ENCODE measurements at regions not wholly inside any gene's neighbourhood (a gene's known extent, or its start where the extent isn't known, plus 50 kb on each side); places are given as distances from the start of the nearest gene placed in this dataset.
"Not testable (repeated sequence)": the region's sequence is repeated elsewhere in the genome, so short reads cannot be mapped to it uniquely, and the experiment has no call there.

GRCh38 chr4:66482186-66482585 lies 811.9 kb upstream of the EPHA5 start:
- DNase-seq (ENCODE audit: low read depth in 2 of 2, low spot score in 1 of 2), result no peak

GRCh38 chr4:66475596-66475995 lies 805.3 kb upstream of the EPHA5 start:
- DNase-seq (ENCODE audit: low read depth in 2 of 2, low spot score in 1 of 2), result no peak

GRCh38 chr4:66465111-66465510 lies 794.8 kb upstream of the EPHA5 start:
- DNase-seq (ENCODE audit: low read depth in 2 of 2, low spot score in 1 of 2), result no peak

- not testable (repeated sequence) for DNase-seq (ENCODE audit: low read depth in 2 of 2, low spot score in 1 of 2)
Observed at GRCh38 chr4:66462890-66463289, 792.6 kb upstream of the EPHA5 start.

- no peak for DNase-seq (ENCODE audit: low read depth in 2 of 2, low spot score in 1 of 2)
Observed at GRCh38 chr4:66451741-66452140, 781.5 kb upstream of the EPHA5 start.

- no peak for DNase-seq (ENCODE audit: low read depth in 2 of 2, low spot score in 1 of 2)
Observed at GRCh38 chr4:66443008-66443407, 772.7 kb upstream of the EPHA5 start.

- no peak for DNase-seq (ENCODE audit: low read depth in 2 of 2, low spot score in 1 of 2)
Observed at GRCh38 chr4:66439508-66439907, 769.2 kb upstream of the EPHA5 start.

GRCh38 chr4:66433706-66434105 lies 763.4 kb upstream of the EPHA5 start:
- DNase-seq (ENCODE audit: low read depth in 2 of 2, low spot score in 1 of 2), result no peak

- no peak for DNase-seq (ENCODE audit: low read depth in 2 of 2, low spot score in 1 of 2)
Observed at GRCh38 chr4:66430856-66431255, 760.6 kb upstream of the EPHA5 start.

- no peak for DNase-seq (ENCODE audit: low read depth in 2 of 2, low spot score in 1 of 2)
Observed at GRCh38 chr4:66429276-66429675, 759.0 kb upstream of the EPHA5 start.

- DNase-seq (ENCODE audit: low read depth in 2 of 2, low spot score in 1 of 2), result no peak
Observed at GRCh38 chr4:66416425-66416824, 746.1 kb upstream of the EPHA5 start.

GRCh38 chr4:66404141-66404540 lies 733.9 kb upstream of the EPHA5 start:
- no peak for DNase-seq (ENCODE audit: low read depth in 2 of 2, low spot score in 1 of 2)

GRCh38 chr4:66376921-66377320 lies 706.6 kb upstream of the EPHA5 start:
- DNase-seq (ENCODE audit: low read depth in 2 of 2, low spot score in 1 of 2), result no peak

- no peak for DNase-seq (ENCODE audit: low read depth in 2 of 2, low spot score in 1 of 2)
Observed at GRCh38 chr4:66376396-66376795, 706.1 kb upstream of the EPHA5 start.

- no peak for DNase-seq (ENCODE audit: low read depth in 2 of 2, low spot score in 1 of 2)
Observed at GRCh38 chr4:66373268-66373667, 703.0 kb upstream of the EPHA5 start.

- no peak for DNase-seq (ENCODE audit: low read depth in 2 of 2, low spot score in 1 of 2)
Observed at GRCh38 chr4:66372706-66373105, 702.4 kb upstream of the EPHA5 start.

GRCh38 chr4:66367043-66367660 lies 696.9 kb upstream of the EPHA5 start:
- DNase-seq (ENCODE audit: low read depth in 2 of 2, low spot score in 1 of 2), result no peak

GRCh38 chr4:66360395-66360794 lies 690.1 kb upstream of the EPHA5 start:
- not testable (repeated sequence) for DNase-seq (ENCODE audit: low read depth in 2 of 2, low spot score in 1 of 2)

GRCh38 chr4:66357316-66357715 lies 687.0 kb upstream of the EPHA5 start:
- DNase-seq (ENCODE audit: low read depth in 2 of 2, low spot score in 1 of 2), result no peak

- no peak for DNase-seq (ENCODE audit: low read depth in 2 of 2, low spot score in 1 of 2)
Observed at GRCh38 chr4:66355328-66355727, 685.0 kb upstream of the EPHA5 start.

- DNase-seq (ENCODE audit: low read depth in 2 of 2, low spot score in 1 of 2), result no peak
Observed at GRCh38 chr4:66351761-66352160, 681.5 kb upstream of the EPHA5 start.

GRCh38 chr4:66340286-66340893 lies 670.1 kb upstream of the EPHA5 start:
- DNase-seq (ENCODE audit: low read depth in 2 of 2, low spot score in 1 of 2), result no peak

- no peak for DNase-seq (ENCODE audit: low read depth in 2 of 2, low spot score in 1 of 2)
Observed at GRCh38 chr4:66339007-66339406, 668.7 kb upstream of the EPHA5 start.
